ENCODE measurements at regions not wholly inside any gene's neighbourhood (a gene's known extent, or its start where the extent isn't known, plus 50 kb on each side); places are given as distances from the start of the nearest gene placed in this dataset.

DNA sequence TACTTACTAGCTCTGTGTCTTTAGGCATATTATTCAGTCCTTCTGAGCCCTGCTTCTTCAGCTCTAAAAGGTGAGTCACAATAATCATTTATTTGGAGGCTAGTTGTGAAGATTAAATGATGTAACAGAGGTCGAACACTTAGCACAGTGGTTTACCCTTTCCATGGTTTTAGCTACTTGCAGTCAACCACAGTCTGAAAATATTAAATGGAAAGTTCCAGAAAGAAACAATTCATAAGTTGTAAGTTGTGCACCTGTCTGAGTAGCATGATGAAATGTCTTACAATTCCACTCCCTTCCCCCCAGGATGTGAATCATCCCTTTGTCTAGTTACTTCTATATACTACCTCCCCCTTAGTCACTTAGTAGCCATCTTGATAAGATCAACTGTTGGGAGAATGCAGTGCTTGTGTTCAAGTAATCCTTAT lies 217.6 kb upstream of the THUMPD2 start:
- TF ChIP-seq, protein P1, sequence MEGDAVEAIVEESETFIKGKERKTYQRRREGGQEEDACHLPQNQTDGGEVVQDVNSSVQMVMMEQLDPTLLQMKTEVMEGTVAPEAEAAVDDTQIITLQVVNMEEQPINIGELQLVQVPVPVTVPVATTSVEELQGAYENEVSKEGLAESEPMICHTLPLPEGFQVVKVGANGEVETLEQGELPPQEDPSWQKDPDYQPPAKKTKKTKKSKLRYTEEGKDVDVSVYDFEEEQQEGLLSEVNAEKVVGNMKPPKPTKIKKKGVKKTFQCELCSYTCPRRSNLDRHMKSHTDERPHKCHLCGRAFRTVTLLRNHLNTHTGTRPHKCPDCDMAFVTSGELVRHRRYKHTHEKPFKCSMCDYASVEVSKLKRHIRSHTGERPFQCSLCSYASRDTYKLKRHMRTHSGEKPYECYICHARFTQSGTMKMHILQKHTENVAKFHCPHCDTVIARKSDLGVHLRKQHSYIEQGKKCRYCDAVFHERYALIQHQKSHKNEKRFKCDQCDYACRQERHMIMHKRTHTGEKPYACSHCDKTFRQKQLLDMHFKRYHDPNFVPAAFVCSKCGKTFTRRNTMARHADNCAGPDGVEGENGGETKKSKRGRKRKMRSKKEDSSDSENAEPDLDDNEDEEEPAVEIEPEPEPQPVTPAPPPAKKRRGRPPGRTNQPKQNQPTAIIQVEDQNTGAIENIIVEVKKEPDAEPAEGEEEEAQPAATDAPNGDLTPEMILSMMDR (IDR thresholded peaks at IDR 0.05), result no peak
- no peak for TF ChIP-seq POLR2A (IDR thresholded peaks at IDR 0.05)
